H1 (cell line): ENCODE measurements at regions not wholly inside any gene's neighbourhood (a gene's known extent, or its start where the extent isn't known, plus 50 kb on each side); places are given as distances from the start of the nearest gene placed in this dataset.

Experiments
- CTCF ChIA-PET: fragments of 300-600 bp; sonication (Branson Sonifier 250); formaldehyde crosslinking; loops from one replicate; lab custom pipeline; 2021; ENCODE audit not compliant: partially characterized antibody; lab: Charles Lee
- POLR2A ChIA-PET: fragments of 300-600 bp; sonication (Branson Sonifier 250); formaldehyde crosslinking; loops from one replicate; lab custom pipeline; 2021; ENCODE audit warnings: inconsistent platforms; ENCODE audit not compliant: partially characterized antibody; lab: Charles Lee
- DNase-seq, 2 experiments: peaks; one replicate each; pipeline versions ENCODE4 v3.0.0 to v3.0.0-alpha.2; 2010 to 2022; ENCODE audit warnings: low spot score in 2 of 2, low read depth in 1 of 2, mixed read lengths in 1 of 2
- FAIRE-seq: peaks from 2 replicates; lab custom pipeline; 2011; peaks lifted over from hg19 to GRCh38; lab: Jason Lieb, UNC
- H2AFZ ChIP-seq: 2 replicates; pipeline ENCODE4 v1.8.1; 2012; ENCODE audit warnings: low read length, inconsistent platforms
- H2AK5ac ChIP-seq: 2 replicates; pipeline ENCODE4 v1.6.1; 2013; ENCODE audit warnings: low read depth, low read length
- H2BK120ac ChIP-seq: replicated peaks from 2 replicates; pipeline ENCODE3; 2013; ENCODE audit warnings: low read depth, low read length, inconsistent platforms
- H2BK12ac ChIP-seq: 2 replicates; pipeline ENCODE4 v1.6.1; 2013; ENCODE audit warnings: low read depth, low read length
- H2BK15ac ChIP-seq: 2 replicates; pipeline ENCODE4 v1.6.1; 2013; ENCODE audit warnings: low read length
- H2BK20ac ChIP-seq: 2 replicates; pipeline ENCODE4 v1.6.1; 2013; ENCODE audit warnings: low read length
- H2BK5ac ChIP-seq: 2 replicates; pipeline ENCODE4 v1.6.1; 2013; ENCODE audit warnings: low read depth, low read length
- H3K14ac ChIP-seq: 2 replicates; pipeline ENCODE4 v1.6.1; 2013; ENCODE audit warnings: inconsistent platforms; ENCODE audit not compliant: insufficient read length
- H3K18ac ChIP-seq: 2 replicates; pipeline ENCODE4 v1.6.1; 2013; ENCODE audit warnings: low read length; ENCODE audit errors: extremely low read depth
- H3K23ac ChIP-seq: 2 replicates; pipeline ENCODE4 v1.6.1; 2013; ENCODE audit warnings: inconsistent platforms; ENCODE audit not compliant: insufficient read length
- H3K23me2 ChIP-seq: 2 replicates; pipeline ENCODE4 v1.6.1; 2013; ENCODE audit warnings: low read depth, low read length
- H3K27ac ChIP-seq: 2 replicates; pipeline ENCODE4 v1.6.1; 2011; ENCODE audit warnings: low read depth, low read length, inconsistent platforms
- H3K27me3 ChIP-seq, 4 experiments: replicated peaks in 1 of 4; 1 replicate in 1 of 4; 2 replicates in 3 of 4; pipeline versions ENCODE4 v1.6.1 to v1.8.1; 2011 to 2013; ENCODE audit warnings: low read length in 3 of 4, mild to moderate bottlenecking in 3 of 4, inconsistent platforms in 2 of 4, mixed read lengths in 2 of 4, moderate library complexity in 1 of 4; ENCODE audit not compliant: control insufficient read depth in 3 of 4, insufficient read depth in 3 of 4; ENCODE audit errors: extremely low read depth in 1 of 4
- H3K36me3 ChIP-seq, 4 experiments: 2 replicates each; pipeline versions ENCODE4 v1.6.1 to v1.8.1; 2011 to 2013; ENCODE audit warnings: mild to moderate bottlenecking in 4 of 4, low read length in 3 of 4, moderate library complexity in 2 of 4, control low read depth in 1 of 4, inconsistent platforms in 1 of 4; ENCODE audit not compliant: insufficient read depth in 4 of 4, control insufficient read depth in 2 of 4
- H3K4ac ChIP-seq: replicated peaks from 2 replicates; pipeline ENCODE3; 2013; ENCODE audit warnings: low read length, low read depth, mixed read lengths, inconsistent platforms; ENCODE audit not compliant: insufficient read length
- H3K4me1 ChIP-seq, 4 experiments: replicated peaks in 1 of 4; 1 replicate in 1 of 4; 2 replicates in 3 of 4; pipeline versions ENCODE4 v1.6.1 to v1.8.1; 2011 to 2013; ENCODE audit warnings: low read length in 3 of 4, inconsistent platforms in 2 of 4, mixed read lengths in 1 of 4; ENCODE audit not compliant: insufficient read depth in 4 of 4, control insufficient read depth in 3 of 4
- H3K4me2 ChIP-seq, 2 experiments: 2 replicates each; pipeline versions ENCODE4 v1.6.1 to v1.8.1; 2011 to 2013; ENCODE audit warnings: low read depth in 2 of 2, low read length in 2 of 2, control low read depth in 1 of 2, inconsistent platforms in 1 of 2, mild to moderate bottlenecking in 1 of 2; ENCODE audit not compliant: insufficient read depth in 1 of 2
- H3K4me3 ChIP-seq, 4 experiments: fragments of 200-600, 300-600 bp in 1 of 4; sonication (generic), shearing (Covaris generic), sonication (Bioruptor Twin) in 1 of 4; 2 replicates each; pipeline versions ENCODE4 v1.5.1 to v1.8.1; 2011 to 2016; ENCODE audit warnings: low read length in 4 of 4, low read depth in 3 of 4, control low read depth in 2 of 4, inconsistent platforms in 2 of 4, mild to moderate bottlenecking in 2 of 4, mixed read lengths in 1 of 4, moderate library complexity in 1 of 4; ENCODE audit not compliant: insufficient read depth in 2 of 4; ENCODE audit errors: extremely low read depth in 1 of 4
- H3K56ac ChIP-seq: replicated peaks from 2 replicates; pipeline ENCODE3; 2013; ENCODE audit warnings: low read depth, mild to moderate bottlenecking, mixed read lengths, low read length, inconsistent platforms; ENCODE audit not compliant: insufficient read length
- H3K79me1 ChIP-seq: 2 replicates; pipeline ENCODE4 v1.6.1; 2013; ENCODE audit warnings: low read depth, low read length, control low read depth
- H3K79me2 ChIP-seq, 2 experiments: 2 replicates each; pipeline versions ENCODE4 v1.6.1 to v1.8.1; 2012 to 2013; ENCODE audit warnings: low read length in 2 of 2, mild to moderate bottlenecking in 2 of 2, inconsistent platforms in 1 of 2; ENCODE audit not compliant: insufficient read depth in 2 of 2, control insufficient read depth in 1 of 2
- H3K9ac ChIP-seq, 4 experiments: replicated peaks in 1 of 4; 1 replicate in 1 of 4; 2 replicates in 3 of 4; pipeline versions ENCODE4 v1.6.1 to v1.8.1; 2011 to 2013; ENCODE audit warnings: low read depth in 3 of 4, low read length in 3 of 4, control low read depth in 2 of 4, mild to moderate bottlenecking in 2 of 4, moderate library complexity in 2 of 4, inconsistent platforms in 1 of 4; ENCODE audit errors: extremely low read depth in 1 of 4
- H3K9me3 ChIP-seq, 2 experiments: 2 replicates each; pipeline versions ENCODE4 v1.6.1 to v1.8.1; 2012 to 2013; ENCODE audit warnings: mild to moderate bottlenecking in 2 of 2, moderate library complexity in 2 of 2, control low read depth in 1 of 2, inconsistent platforms in 1 of 2, low read depth in 1 of 2, low read length in 1 of 2, mixed read lengths in 1 of 2; ENCODE audit not compliant: insufficient read depth in 2 of 2
- H4K20me1 ChIP-seq, 2 experiments: replicated peaks in 1 of 2; 2 replicates each; pipeline versions ENCODE3 to v1.8.1; 2011 to 2013; ENCODE audit warnings: inconsistent platforms in 2 of 2, low read length in 2 of 2, mild to moderate bottlenecking in 1 of 2; ENCODE audit not compliant: insufficient read depth in 2 of 2, control insufficient read depth in 1 of 2
- H4K5ac ChIP-seq: 2 replicates; pipeline ENCODE4 v1.6.1; 2013; ENCODE audit warnings: low read length, low read depth, mixed read lengths, inconsistent platforms; ENCODE audit not compliant: insufficient read length
- H4K8ac ChIP-seq: 2 replicates; pipeline ENCODE4 v1.8.0; 2013; ENCODE audit warnings: mild to moderate bottlenecking, moderate library complexity, low read length, inconsistent platforms; ENCODE audit not compliant: insufficient read depth; ENCODE audit errors: extremely low read depth
- H4K91ac ChIP-seq: replicated peaks from 2 replicates; pipeline ENCODE3; 2013; ENCODE audit warnings: low read length, mixed read lengths, inconsistent platforms; ENCODE audit not compliant: insufficient read length
- CHD2 ChIP-seq: IDR thresholded peaks from 2 replicates; pipeline ENCODE4 v1.6.1; 2012; ENCODE audit warnings: low read length, improper control_type of control experiment
- POLR2A ChIP-seq, 2 experiments: IDR thresholded peaks; 1 replicate in 1 of 2; 2 replicates in 1 of 2; pipeline ENCODE4 v1.6.1; 2011; ENCODE audit warnings: low read depth in 2 of 2, low read length in 2 of 2, mild to moderate bottlenecking in 2 of 2; ENCODE audit errors: control extremely low read depth in 1 of 2
- POLR2AphosphoS5 ChIP-seq: IDR thresholded peaks from 2 replicates; pipeline ENCODE4 v1.6.1; 2011; ENCODE audit warnings: low read depth, low read length
- SIN3A ChIP-seq, 2 experiments: IDR thresholded peaks in 1 of 2; conservative IDR thresholded peaks in 1 of 2; 2 replicates each; pipeline ENCODE4 v1.6.1; 2011 to 2012; ENCODE audit warnings: low read length in 2 of 2, improper control_type of control experiment in 1 of 2, low read depth in 1 of 2, mild to moderate bottlenecking in 1 of 2
- ZNF274 ChIP-seq: IDR thresholded peaks from 2 replicates; pipeline ENCODE4 v1.7.0; 2012; ENCODE audit warnings: low read length, borderline replicate concordance; ENCODE audit errors: extremely low read depth
- WGBS, 2 experiments: shearing (Covaris generic) in 1 of 2; methylation state at CpG; one replicate each; pipeline versions ENCODE4 v1.1.6 to v1.1.7; 2013 to 2015; ENCODE audit warnings: low lambda C conversion rate in 2 of 2, mixed read lengths in 2 of 2, inconsistent platforms in 1 of 2, low coverage in 1 of 2, missing lambda C conversion rate in 1 of 2; ENCODE audit not compliant: insufficient replicate concordance in 2 of 2, insufficient coverage in 1 of 2, insufficient read length in 1 of 2; ENCODE audit errors: extremely low coverage in 1 of 2, missing lambda C conversion rate in 1 of 2; 5-methylcytosine and 5-hydroxymethylcytosine counted together
- TF ChIP-seq, protein P1 (sequence below): IDR thresholded peaks from 2 replicates; pipeline ENCODE4 v1.6.1; 2012; ENCODE audit warnings: low read length, inconsistent platforms
- TF ChIP-seq, protein P2 (sequence below): IDR thresholded peaks from 2 replicates; pipeline ENCODE4 v1.6.1; 2011; ENCODE audit warnings: low read depth, mild to moderate bottlenecking, low read length; ENCODE audit not compliant: insufficient read depth

DNA sequence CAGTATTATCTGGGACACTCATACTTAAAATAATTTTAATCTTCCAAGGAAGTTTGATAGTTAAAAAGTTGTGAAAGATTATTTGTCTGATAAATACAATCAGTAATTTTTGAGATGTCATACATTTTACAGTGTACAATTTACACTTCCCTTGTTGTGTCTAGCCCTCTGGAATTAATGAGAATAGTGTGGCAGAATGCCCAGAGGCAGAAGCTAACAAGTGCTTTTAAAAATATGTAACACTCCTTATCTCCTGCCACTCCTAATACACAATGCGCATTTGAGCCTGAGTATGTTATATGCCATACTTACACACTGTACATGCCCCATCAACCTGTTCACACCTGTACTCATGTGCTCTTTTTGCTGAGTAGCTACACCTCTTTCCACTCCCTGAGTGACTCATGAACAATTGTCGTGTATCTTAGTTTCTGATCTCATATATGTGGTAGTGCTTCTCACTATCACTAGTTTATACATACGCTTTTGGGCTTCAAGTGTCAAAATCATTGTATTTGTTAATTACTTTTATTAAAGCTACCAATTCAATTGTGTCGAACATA, 106.9 kb upstream of the GNAI1 start:
- FAIRE-seq = no peak

More for the DNA sequence above, 106.9 kb upstream of the GNAI1 start:
- no peaks in the 10 kb centered on the region for H3K79me2 ChIP-seq
- no peak overlapping the region for H3K9ac ChIP-seq
- H3K18ac ChIP-seq = no peak overlapping the region
- H2BK120ac ChIP-seq = no peak overlapping the region
- no peaks in the 10 kb centered on the region for H4K20me1 ChIP-seq
- H3K27ac ChIP-seq = no peak overlapping the region
- no peak overlapping the region for H2AFZ ChIP-seq
- no peak overlapping the region for H3K14ac ChIP-seq
- H3K36me3 ChIP-seq = no peaks in the 10 kb centered on the region
- H2BK15ac ChIP-seq = no peak overlapping the region
- H3K56ac ChIP-seq = no peak overlapping the region
- no peak overlapping the region for H4K8ac ChIP-seq
- H3K23me2 ChIP-seq = no peaks in the 10 kb centered on the region
- H3K79me1 ChIP-seq = no peaks in the 10 kb centered on the region
- DNase-seq = no peak
- CTCF ChIA-PET = interaction anchor here (1.3 to 1.5 kb wide), 2 partner anchors 9 to 29 kb away, joined by 3 to 4 read pairs; no protein-coding TSS in a partner anchor
- POLR2A ChIA-PET = no interaction called here
- H3K27me3 ChIP-seq = no peaks in the 10 kb centered on the region
- no peak overlapping the region for H2BK5ac ChIP-seq
- H2AK5ac ChIP-seq = no peak overlapping the region
- H3K9me3 ChIP-seq = peaks cover 0 to 3% of the 10 kb centered on the region in 2 experiments; a peak in 1 of 4 replicates
- no peak overlapping the region for H4K5ac ChIP-seq
- no peak overlapping the region for H4K91ac ChIP-seq
- H2BK20ac ChIP-seq = no peak overlapping the region
- no peak overlapping the region for H3K4me2 ChIP-seq
- 92% methylated on average over 4 of the region's 4 CpGs; no CpG with 5 or more reads in 1 of the 2 experiments for WGBS, 2 experiments
- TF ChIP-seq, protein P1, sequence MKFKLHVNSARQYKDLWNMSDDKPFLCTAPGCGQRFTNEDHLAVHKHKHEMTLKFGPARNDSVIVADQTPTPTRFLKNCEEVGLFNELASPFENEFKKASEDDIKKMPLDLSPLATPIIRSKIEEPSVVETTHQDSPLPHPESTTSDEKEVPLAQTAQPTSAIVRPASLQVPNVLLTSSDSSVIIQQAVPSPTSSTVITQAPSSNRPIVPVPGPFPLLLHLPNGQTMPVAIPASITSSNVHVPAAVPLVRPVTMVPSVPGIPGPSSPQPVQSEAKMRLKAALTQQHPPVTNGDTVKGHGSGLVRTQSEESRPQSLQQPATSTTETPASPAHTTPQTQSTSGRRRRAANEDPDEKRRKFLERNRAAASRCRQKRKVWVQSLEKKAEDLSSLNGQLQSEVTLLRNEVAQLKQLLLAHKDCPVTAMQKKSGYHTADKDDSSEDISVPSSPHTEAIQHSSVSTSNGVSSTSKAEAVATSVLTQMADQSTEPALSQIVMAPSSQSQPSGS = no peak
- TF ChIP-seq POLR2A (IDR thresholded peaks at IDR 0.05; ENCODE audit: control extremely low read depth in 1 of 2, low read depth in 2 of 2, low read length in 2 of 2) (no peak), CHD2 (no peak), SIN3A (conservative IDR thresholded peaks at IDR 0.05 in 1 of 2, IDR thresholded peaks at IDR 0.05 in 1 of 2; ENCODE audit: low read depth in 1 of 2, low read length in 2 of 2) (no peak), POLR2AphosphoS5 (no peak), ZNF274 (no peak)
- TF ChIP-seq, protein P2, sequence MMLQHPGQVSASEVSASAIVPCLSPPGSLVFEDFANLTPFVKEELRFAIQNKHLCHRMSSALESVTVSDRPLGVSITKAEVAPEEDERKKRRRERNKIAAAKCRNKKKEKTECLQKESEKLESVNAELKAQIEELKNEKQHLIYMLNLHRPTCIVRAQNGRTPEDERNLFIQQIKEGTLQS = no peak
- TF ChIP-seq, all 59 proteins: peak for 0
- Histone ChIP-seq H2BK12ac (no peak overlapping the region), H3K4me1 (no peaks in the 10 kb centered on the region), H3K4ac (no peak overlapping the region), H3K4me3 (no peak overlapping the region), H3K23ac (no peak overlapping the region)
